Colonic mucosa (tissue), 4 donors: ENCODE measurements at regions not wholly inside any gene's neighbourhood (a gene's known extent, or its start where the extent isn't known, plus 50 kb on each side); places are given as distances from the start of the nearest gene placed in this dataset.
"Not testable (repeated sequence)": the region's sequence is repeated elsewhere in the genome, so short reads cannot be mapped to it uniquely, and the experiment has no call there.

Source experiments
- DNase-seq: peaks from one replicate; pipeline ENCODE4 v3.0.0-alpha.2; 2020
- H3K27ac ChIP-seq: fragments of 200-600 bp; one replicate; pipeline ENCODE4 v1.8.0; 2021
- H3K27me3 ChIP-seq: fragments of 200-600 bp; one replicate; pipeline ENCODE4 v1.8.0; 2021
- H3K36me3 ChIP-seq: fragments of 200-600 bp; one replicate; pipeline ENCODE4 v1.8.0; 2021
- H3K4me1 ChIP-seq: fragments of 200-600 bp; one replicate; pipeline ENCODE4 v1.8.0; 2021; ENCODE audit warnings: mild to moderate bottlenecking
- H3K4me3 ChIP-seq: fragments of 200-600 bp; one replicate; pipeline ENCODE4 v1.8.0; 2021
- H3K9ac ChIP-seq, 2 donors: one replicate each; pipeline ENCODE4 v1.7.0; 2013; ENCODE audit warnings: control low read depth in 2 of 2, low read depth in 2 of 2, low read length in 2 of 2
- H3K9me3 ChIP-seq: fragments of 200-600 bp; one replicate; pipeline ENCODE4 v1.8.0; 2021
- intact Hi-C: fragments of 100-400 bp; cut with DNase I; formaldehyde crosslinking; loops from one replicate; pipeline ENCODE4 v1.14.1; 2022
- TF ChIP-seq, protein P1 (sequence below): fragments of 200-600 bp; IDR thresholded peaks from one replicate; pipeline ENCODE4 v1.8.0; 2022; ENCODE audit warnings: antibody characterized with exemption, mild to moderate bottlenecking
- donor health status: healthy.
- donor health status: DM: no; HTN: no; CAD: no.
- donor health status: DM: no; HTN: no; CAD: no.

DNA sequence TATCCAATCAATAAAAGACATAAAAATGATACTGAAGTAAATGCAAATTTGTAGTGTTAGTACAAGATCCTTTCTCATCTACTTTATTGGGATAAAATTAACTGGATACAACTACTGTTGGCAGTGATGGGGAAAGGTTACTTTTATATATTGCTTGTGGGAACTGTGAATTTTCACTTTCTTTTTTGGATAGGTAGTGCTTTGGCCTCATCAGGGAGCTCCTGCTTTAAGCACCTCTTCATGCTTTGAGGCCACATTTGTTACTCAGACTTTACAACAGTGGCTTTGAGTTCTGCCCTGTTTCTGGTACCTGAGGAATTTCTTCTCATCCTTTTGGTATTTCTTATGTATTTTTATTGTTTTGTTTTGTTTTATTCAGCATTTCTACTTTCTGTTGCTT, 134.7 kb upstream of the XIST start:
- H3K9me3 ChIP-seq = no peaks in the 10 kb centered on the region

DNA sequence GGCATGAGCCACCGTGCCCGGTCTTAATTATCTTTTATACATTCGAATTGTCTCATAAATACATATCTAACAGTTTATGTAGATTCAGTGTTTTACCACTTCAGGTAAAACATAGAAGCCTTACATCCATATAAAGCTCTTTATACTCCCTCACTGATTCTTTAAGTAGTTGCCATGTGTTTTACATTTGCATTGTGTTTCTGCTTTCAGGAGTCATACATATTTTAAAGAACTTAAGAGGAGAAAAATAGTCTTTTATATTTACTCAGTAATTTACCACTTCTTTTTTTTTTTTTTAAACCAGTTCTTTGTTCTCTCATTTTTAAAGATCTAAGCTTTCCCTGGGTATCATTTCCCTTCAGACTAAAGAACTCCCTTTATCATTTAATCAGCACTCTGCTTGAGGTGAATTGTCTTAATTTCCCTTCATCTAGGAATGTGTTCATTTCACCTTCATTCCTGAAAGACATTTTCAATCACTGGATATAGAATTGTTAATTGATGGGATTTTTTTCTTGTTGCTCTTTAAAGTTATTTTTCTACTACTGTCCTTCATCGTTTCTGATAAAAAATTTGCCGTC, 127.1 kb upstream of the XIST start:
- no peaks in the 10 kb centered on the region for H3K27me3 ChIP-seq
- no peaks in the 10 kb centered on the region for H3K4me1 ChIP-seq
- H3K27ac ChIP-seq = no peak overlapping the region
- H3K36me3 ChIP-seq = no peaks in the 10 kb centered on the region
- H3K4me3 ChIP-seq = no peak overlapping the region
- TF ChIP-seq, protein P1, sequence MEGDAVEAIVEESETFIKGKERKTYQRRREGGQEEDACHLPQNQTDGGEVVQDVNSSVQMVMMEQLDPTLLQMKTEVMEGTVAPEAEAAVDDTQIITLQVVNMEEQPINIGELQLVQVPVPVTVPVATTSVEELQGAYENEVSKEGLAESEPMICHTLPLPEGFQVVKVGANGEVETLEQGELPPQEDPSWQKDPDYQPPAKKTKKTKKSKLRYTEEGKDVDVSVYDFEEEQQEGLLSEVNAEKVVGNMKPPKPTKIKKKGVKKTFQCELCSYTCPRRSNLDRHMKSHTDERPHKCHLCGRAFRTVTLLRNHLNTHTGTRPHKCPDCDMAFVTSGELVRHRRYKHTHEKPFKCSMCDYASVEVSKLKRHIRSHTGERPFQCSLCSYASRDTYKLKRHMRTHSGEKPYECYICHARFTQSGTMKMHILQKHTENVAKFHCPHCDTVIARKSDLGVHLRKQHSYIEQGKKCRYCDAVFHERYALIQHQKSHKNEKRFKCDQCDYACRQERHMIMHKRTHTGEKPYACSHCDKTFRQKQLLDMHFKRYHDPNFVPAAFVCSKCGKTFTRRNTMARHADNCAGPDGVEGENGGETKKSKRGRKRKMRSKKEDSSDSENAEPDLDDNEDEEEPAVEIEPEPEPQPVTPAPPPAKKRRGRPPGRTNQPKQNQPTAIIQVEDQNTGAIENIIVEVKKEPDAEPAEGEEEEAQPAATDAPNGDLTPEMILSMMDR = no peak
- DNase-seq = no peak
- no peak overlapping the region for H3K9ac ChIP-seq
- intact Hi-C loops = no loop called here
- no peaks in the 10 kb centered on the region for H3K9me3 ChIP-seq

More for the DNA sequence above, 134.7 kb upstream of the XIST start:
- no peak overlapping the region for H3K27ac ChIP-seq
- intact Hi-C loops = no loop called here
- TF ChIP-seq, protein P1 = no peak
- no peaks in the 10 kb centered on the region for H3K27me3 ChIP-seq
- no peak overlapping the region for H3K4me3 ChIP-seq
- H3K36me3 ChIP-seq = no peaks in the 10 kb centered on the region
- H3K9ac ChIP-seq = no peak overlapping the region
- no peaks in the 10 kb centered on the region for H3K4me1 ChIP-seq
- no peak for DNase-seq

DNA sequence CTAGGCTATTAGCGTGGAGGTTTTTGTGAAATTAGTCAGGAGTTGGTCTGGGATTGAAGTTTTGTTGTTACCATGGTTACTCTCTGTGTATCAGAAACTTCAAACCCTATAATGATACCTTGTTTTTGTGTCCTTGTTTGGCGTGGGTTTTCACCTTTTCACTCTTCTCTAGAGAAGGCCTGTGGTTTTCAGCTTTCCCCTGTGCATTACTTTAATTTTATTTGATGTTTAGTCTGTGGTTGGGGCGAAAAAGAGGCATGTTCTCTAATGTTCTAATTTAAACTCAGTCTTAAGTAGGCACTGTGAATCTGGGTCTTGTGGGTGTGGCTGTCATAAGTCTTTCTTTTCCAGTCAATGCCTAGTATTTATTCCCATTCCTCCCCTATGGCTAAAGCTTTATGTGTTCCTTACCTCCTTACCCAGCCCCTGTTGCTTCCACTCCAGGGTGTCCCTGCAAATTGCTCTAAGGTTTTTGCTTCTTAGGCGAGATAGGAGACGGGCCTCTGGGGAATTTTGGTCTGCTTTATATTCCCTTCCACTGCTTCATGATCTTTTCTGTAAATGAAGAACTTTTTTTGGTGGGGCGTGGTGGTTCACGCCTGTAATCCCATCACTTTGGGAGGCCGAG, 125.1 kb upstream of the XIST start:
- Histone ChIP-seq H3K36me3 (no peaks in the 10 kb centered on the region), H3K9ac (no peak overlapping the region), H3K4me1 (no peaks in the 10 kb centered on the region), H3K27ac (no peak overlapping the region), H3K4me3 (no peak overlapping the region), H3K27me3 (no peaks in the 10 kb centered on the region), H3K9me3 (no peaks in the 10 kb centered on the region)
- no peak for DNase-seq
- TF ChIP-seq, protein P1 = no peak
- intact Hi-C loops = no loop called here

DNA sequence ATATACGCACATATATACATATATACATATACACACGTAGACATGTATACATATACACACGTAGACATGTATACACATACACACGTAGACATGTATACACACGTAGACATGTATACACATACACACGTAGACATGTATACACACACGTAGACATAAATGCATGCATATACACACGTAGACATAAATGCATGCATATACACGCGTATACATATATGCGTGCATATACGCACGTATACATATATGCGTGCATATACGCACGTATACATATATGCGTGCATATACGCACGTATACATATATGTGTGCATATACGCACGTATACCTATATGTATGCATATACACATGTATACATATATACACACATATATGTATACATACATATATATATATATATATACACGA, 114.9 kb upstream of the XIST start:
- H3K9ac ChIP-seq, H3K27ac ChIP-seq, H3K27me3 ChIP-seq, H3K36me3 ChIP-seq, intact Hi-C loops, H3K9me3 ChIP-seq, DNase-seq, H3K4me1 ChIP-seq, H3K4me3 ChIP-seq: not testable (repeated sequence)

DNA sequence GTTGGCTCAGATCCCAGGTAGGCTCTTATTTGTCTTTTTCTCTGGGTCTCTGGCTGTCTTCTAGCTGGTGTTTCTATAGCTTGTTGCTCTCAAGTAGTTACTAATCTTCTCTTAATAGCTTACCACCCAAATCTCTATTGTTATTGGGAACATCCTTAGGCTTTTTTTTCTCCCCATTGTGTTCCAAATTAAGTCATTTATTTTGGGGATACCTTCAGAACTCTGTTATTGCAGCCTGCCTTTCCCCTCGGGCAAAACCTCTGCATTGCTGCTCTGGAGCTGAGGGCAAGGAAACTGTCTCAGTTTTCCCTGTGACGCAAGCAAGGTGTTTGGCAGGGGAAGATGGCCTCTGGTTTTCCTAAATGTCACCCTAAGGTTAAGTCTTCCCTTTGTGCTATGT, 113.3 kb upstream of the XIST start:
- Histone ChIP-seq H3K9me3 (no peaks in the 10 kb centered on the region), H3K27me3 (no peaks in the 10 kb centered on the region), H3K4me1 (no peaks in the 10 kb centered on the region), H3K9ac (no peak overlapping the region), H3K4me3 (no peak overlapping the region), H3K27ac (no peak overlapping the region), H3K36me3 (no peaks in the 10 kb centered on the region)
- intact Hi-C loops = no loop called here
- TF ChIP-seq, protein P1 = no peak
- no peak for DNase-seq

DNA sequence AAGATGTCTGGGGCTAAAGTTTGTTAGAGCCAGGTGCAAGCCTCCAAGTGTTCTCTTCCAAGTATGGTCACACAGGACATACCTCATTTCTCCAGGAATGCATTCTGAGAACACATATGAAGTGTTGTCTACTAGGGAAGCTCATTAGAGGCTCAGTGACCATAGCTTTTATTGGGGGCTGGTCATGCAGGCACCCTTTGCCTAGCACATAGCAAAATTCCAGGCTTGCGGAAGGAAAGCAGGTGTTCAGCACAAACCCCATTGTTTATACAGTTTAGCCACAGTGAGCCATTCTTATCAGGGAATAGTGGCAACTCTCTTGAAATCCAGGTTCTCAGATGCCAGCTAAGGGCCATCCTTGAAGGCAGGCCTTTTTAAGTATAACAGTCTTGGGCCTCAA, 112.1 kb upstream of the XIST start:
- Histone ChIP-seq H3K9ac (no peak overlapping the region), H3K27me3 (no peaks in the 10 kb centered on the region), H3K27ac (no peak overlapping the region), H3K4me3 (no peak overlapping the region), H3K36me3 (no peaks in the 10 kb centered on the region), H3K9me3 (no peaks in the 10 kb centered on the region), H3K4me1 (no peaks in the 10 kb centered on the region)
- TF ChIP-seq, protein P1 = no peak
- intact Hi-C loops = no loop called here
- no peak for DNase-seq
